Vagina (tissue), 2 donors: ENCODE measurements at regions not wholly inside any gene's neighbourhood (a gene's known extent, or its start where the extent isn't known, plus 50 kb on each side); places are given as distances from the start of the nearest gene placed in this dataset. TPM values are rescaled to one million over a fixed set of nuclear protein-coding genes. Genes with fewer than 3 reads are reported as not detected.

ENCODE experiments used
- DNase-seq, 2 donors: peaks; one replicate each; pipeline ENCODE4 v3.0.0-alpha.2; 2017; ENCODE audit errors: extremely low spot score in 2 of 2
- H3K27ac ChIP-seq: fragments of 200-600 bp; sonication (generic); one replicate; pipeline ENCODE4 v1.5.1; 2019
- H3K27me3 ChIP-seq: fragments of 200-600 bp; sonication (generic); one replicate; pipeline ENCODE4 v1.5.1; 2019
- H3K36me3 ChIP-seq, 2 donors: fragments of 200-600 bp; sonication (generic); one replicate each; pipeline ENCODE4 v1.5.1; 2017 to 2019
- H3K4me1 ChIP-seq: fragments of 200-600 bp; sonication (generic); one replicate; pipeline ENCODE4 v1.5.1; 2019
- H3K4me3 ChIP-seq, 2 donors: fragments of 200-600 bp; sonication (generic); 1 replicate in 1 of 2; 2 replicates in 1 of 2; pipeline ENCODE4 v1.5.1; 2016 to 2019
- H3K9me3 ChIP-seq: fragments of 200-600 bp; sonication (generic); one replicate; pipeline ENCODE4 v1.5.1; 2019
- POLR2A ChIP-seq, 2 donors: fragments of 450-650 bp; IDR thresholded peaks; one replicate each; pipeline ENCODE4 v1.6.1; 2017; ENCODE audit warnings: antibody characterized with exemption in 2 of 2, mild to moderate bottlenecking in 2 of 2, moderate library complexity in 2 of 2
- POLR2AphosphoS5 ChIP-seq, 2 donors: sonication (generic); formaldehyde crosslinking; IDR thresholded peaks; one replicate each; pipeline ENCODE4 v1.9.0; 2017; ENCODE audit warnings: antibody characterized with exemption in 2 of 2, mild to moderate bottlenecking in 2 of 2, low read depth in 1 of 2; ENCODE audit not compliant: insufficient read depth in 1 of 2
- intact Hi-C: fragments of 100-400 bp; cut with DNase I; formaldehyde crosslinking; loops from one replicate; pipeline ENCODE4 v1.15.1; 2023
- small RNA-seq: library from RNA; depleted of rRNA; stranded (forward); fragments of <200 nt; gene quantifications from one replicate; pipeline ENCODE3, GENCODE V24; 2016
- TF ChIP-seq, protein P1 (sequence below), 3 experiments: fragments of 450-650 bp in 2 of 3; fragments of 200-600 bp in 1 of 3; sonication (generic) in 1 of 3; IDR thresholded peaks; one replicate each; pipeline ENCODE4 v1.5.1; 2017 to 2019; ENCODE audit warnings: antibody characterized with exemption in 3 of 3, mild to moderate bottlenecking in 2 of 3, moderate library complexity in 2 of 3

GRCh38 chr2:192253692-192254091 is 59.0 kb upstream of the TMEFF2 start:
- TF ChIP-seq POLR2A (IDR thresholded peaks at IDR 0.05): no peak
- no peak for TF ChIP-seq POLR2AphosphoS5 (IDR thresholded peaks at IDR 0.05; ENCODE audit: insufficient read depth in 1 of 2, low read depth in 1 of 2)
- TF ChIP-seq, protein P1, sequence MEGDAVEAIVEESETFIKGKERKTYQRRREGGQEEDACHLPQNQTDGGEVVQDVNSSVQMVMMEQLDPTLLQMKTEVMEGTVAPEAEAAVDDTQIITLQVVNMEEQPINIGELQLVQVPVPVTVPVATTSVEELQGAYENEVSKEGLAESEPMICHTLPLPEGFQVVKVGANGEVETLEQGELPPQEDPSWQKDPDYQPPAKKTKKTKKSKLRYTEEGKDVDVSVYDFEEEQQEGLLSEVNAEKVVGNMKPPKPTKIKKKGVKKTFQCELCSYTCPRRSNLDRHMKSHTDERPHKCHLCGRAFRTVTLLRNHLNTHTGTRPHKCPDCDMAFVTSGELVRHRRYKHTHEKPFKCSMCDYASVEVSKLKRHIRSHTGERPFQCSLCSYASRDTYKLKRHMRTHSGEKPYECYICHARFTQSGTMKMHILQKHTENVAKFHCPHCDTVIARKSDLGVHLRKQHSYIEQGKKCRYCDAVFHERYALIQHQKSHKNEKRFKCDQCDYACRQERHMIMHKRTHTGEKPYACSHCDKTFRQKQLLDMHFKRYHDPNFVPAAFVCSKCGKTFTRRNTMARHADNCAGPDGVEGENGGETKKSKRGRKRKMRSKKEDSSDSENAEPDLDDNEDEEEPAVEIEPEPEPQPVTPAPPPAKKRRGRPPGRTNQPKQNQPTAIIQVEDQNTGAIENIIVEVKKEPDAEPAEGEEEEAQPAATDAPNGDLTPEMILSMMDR (IDR thresholded peaks at IDR 0.05): no peak
- DNase-seq: no peak
- no peaks in the 10 kb centered on the region for H3K36me3 ChIP-seq

DNA sequence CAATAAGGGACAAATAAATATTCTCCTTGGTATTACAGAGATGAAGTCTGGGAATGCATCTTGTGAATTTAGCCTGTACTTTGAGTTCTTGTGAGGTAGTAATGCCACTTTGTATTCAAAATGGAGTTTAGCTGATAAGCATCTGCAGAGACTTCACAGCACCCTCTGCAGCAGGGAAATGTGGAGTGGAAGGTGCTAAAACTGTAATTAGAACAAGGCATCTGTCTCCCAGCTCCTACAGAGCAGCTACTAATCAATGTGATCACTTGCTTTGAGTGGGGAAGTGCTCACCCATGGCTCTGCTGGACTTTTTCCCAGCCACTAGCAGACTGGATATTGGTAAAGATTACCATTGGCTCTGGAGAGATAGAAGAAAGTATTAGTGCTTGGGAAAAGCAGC is 56.2 kb upstream of the TMEFF2 start:
- no peak for DNase-seq
- no peaks in the 10 kb centered on the region for H3K27me3 ChIP-seq
- H3K27ac ChIP-seq: no peak overlapping the region
- intact Hi-C loops: no loop called here
- H3K4me3 ChIP-seq: no peak overlapping the region
- no peaks in the 10 kb centered on the region for H3K36me3 ChIP-seq
- no peaks in the 10 kb centered on the region for H3K9me3 ChIP-seq
- no peak for TF ChIP-seq POLR2AphosphoS5 (IDR thresholded peaks at IDR 0.05; ENCODE audit: insufficient read depth in 1 of 2, low read depth in 1 of 2)
- no peak for TF ChIP-seq POLR2A (IDR thresholded peaks at IDR 0.05)
- TF ChIP-seq, protein P1 (IDR thresholded peaks at IDR 0.05): no peak
- no peaks in the 10 kb centered on the region for H3K4me1 ChIP-seq

More at GRCh38 chr2:192253692-192254091, 59.0 kb upstream of the TMEFF2 start:
- H3K27ac ChIP-seq: no peak overlapping the region
- no peaks in the 10 kb centered on the region for H3K27me3 ChIP-seq
- no peaks in the 10 kb centered on the region for H3K9me3 ChIP-seq
- H3K4me3 ChIP-seq: no peak overlapping the region
- H3K4me1 ChIP-seq: no peaks in the 10 kb centered on the region
- intact Hi-C loops: no loop called here

- Histone ChIP-seq H3K4me1 (no peaks in the 10 kb centered on the region), H3K9me3 (no peaks in the 10 kb centered on the region), H3K27ac (no peak overlapping the region), H3K36me3 (no peaks in the 10 kb centered on the region), H3K4me3 (no peak overlapping the region), H3K27me3 (no peaks in the 10 kb centered on the region)
- DNase-seq: no peak
- TF ChIP-seq POLR2A (IDR thresholded peaks at IDR 0.05) (no peak), POLR2AphosphoS5 (IDR thresholded peaks at IDR 0.05; ENCODE audit: insufficient read depth in 1 of 2, low read depth in 1 of 2) (no peak)
- TF ChIP-seq, protein P1 (IDR thresholded peaks at IDR 0.05): no peak
- intact Hi-C loops: no loop called here
Observed at GRCh38 chr2:192247456-192247855, 52.7 kb upstream of the TMEFF2 start.

GRCh38 chr2:192246297-192246696 is 51.6 kb upstream of the TMEFF2 start:
- no peak overlapping the region for H3K4me3 ChIP-seq
- no peaks in the 10 kb centered on the region for H3K36me3 ChIP-seq
- H3K27ac ChIP-seq: no peak overlapping the region
- no peaks in the 10 kb centered on the region for H3K9me3 ChIP-seq
- no peak for DNase-seq
- intact Hi-C loops: no loop called here
- TF ChIP-seq POLR2A (IDR thresholded peaks at IDR 0.05): no peak
- TF ChIP-seq POLR2AphosphoS5 (IDR thresholded peaks at IDR 0.05; ENCODE audit: insufficient read depth in 1 of 2, low read depth in 1 of 2): no peak
- TF ChIP-seq, protein P1 (IDR thresholded peaks at IDR 0.05): no peak
- no peaks in the 10 kb centered on the region for H3K27me3 ChIP-seq
- H3K4me1 ChIP-seq: no peaks in the 10 kb centered on the region

- no peak for DNase-seq
- no peaks in the 10 kb centered on the region for H3K4me1 ChIP-seq
- no peak overlapping the region for H3K4me3 ChIP-seq
- H3K9me3 ChIP-seq: no peaks in the 10 kb centered on the region
- TF ChIP-seq, protein P1 (IDR thresholded peaks at IDR 0.05): no peak
- no peak for TF ChIP-seq POLR2A (IDR thresholded peaks at IDR 0.05)
- TF ChIP-seq POLR2AphosphoS5 (IDR thresholded peaks at IDR 0.05; ENCODE audit: insufficient read depth in 1 of 2, low read depth in 1 of 2): no peak
- no peak overlapping the region for H3K27ac ChIP-seq
- no peaks in the 10 kb centered on the region for H3K27me3 ChIP-seq
- intact Hi-C loops: no loop called here
- H3K36me3 ChIP-seq: no peaks in the 10 kb centered on the region
Observed at GRCh38 chr2:192245329-192245728, 50.6 kb upstream of the TMEFF2 start.

Small RNAs in the stretch of these regions (small RNA-seq; reads per million reads assigned to genes)
- gene AC068135.1: not detected
- not detected for gene AC074290.1
- not detected for gene RF00017
- gene RF00273: not detected
- gene RNU6-169P: not detected
